ENCODE measurements at regions not wholly inside any gene's neighbourhood (a gene's known extent, or its start where the extent isn't known, plus 50 kb on each side); places are given as distances from the start of the nearest gene placed in this dataset.

GRCh38 chr12:114912811-114913210 lies 228.8 kb upstream of the TBX3 start:
- no peak for TF ChIP-seq POLR2AphosphoS5 (IDR thresholded peaks at IDR 0.05)
- no peak for TF ChIP-seq POLR2A (IDR thresholded peaks at IDR 0.05)
- TF ChIP-seq CTCF (IDR thresholded peaks at IDR 0.05): no peak
